ENCODE measurements at regions not wholly inside any gene's neighbourhood (a gene's known extent, or its start where the extent isn't known, plus 50 kb on each side); places are given as distances from the start of the nearest gene placed in this dataset.
"Not testable (repeated sequence)": the region's sequence is repeated elsewhere in the genome, so short reads cannot be mapped to it uniquely, and the experiment has no call there.

GRCh38 chr2:224217233-224217961 lies 178.3 kb upstream of the SERPINE2 start:
- intact Hi-C loops (cut with DNase I): no loop called here

DNA sequence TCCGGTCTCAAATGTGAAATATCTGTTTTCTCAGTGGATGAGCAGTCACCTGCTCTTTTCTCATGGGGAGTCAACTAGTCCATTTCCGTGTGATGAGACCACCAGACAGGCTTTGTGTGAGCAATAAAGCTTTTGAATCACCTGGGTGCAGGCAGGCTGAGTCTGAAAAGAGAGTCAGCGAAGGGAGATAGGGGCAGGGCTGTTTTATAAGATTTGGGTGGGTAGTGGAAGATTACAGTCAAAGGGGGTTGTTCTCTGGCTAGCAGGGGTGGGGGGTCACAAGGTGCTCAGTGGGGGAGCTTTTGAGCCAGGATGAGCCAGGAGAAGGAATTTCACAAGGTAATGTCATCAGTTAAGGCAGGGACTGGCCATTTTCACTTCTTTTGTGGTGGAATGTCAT lies 176.5 kb upstream of the SERPINE2 start:
- intact Hi-C loops (cut with DNase I); DNase-seq (ENCODE audit: low spot score): not testable (repeated sequence)

More at GRCh38 chr2:224217233-224217961, 178.3 kb upstream of the SERPINE2 start:
- DNase-seq (ENCODE audit: low spot score): no peak

GRCh38 chr2:224213396-224213795 lies 174.3 kb upstream of the SERPINE2 start:
- no peak for DNase-seq (ENCODE audit: low spot score)
- intact Hi-C loops (cut with DNase I): no loop called here

DNA sequence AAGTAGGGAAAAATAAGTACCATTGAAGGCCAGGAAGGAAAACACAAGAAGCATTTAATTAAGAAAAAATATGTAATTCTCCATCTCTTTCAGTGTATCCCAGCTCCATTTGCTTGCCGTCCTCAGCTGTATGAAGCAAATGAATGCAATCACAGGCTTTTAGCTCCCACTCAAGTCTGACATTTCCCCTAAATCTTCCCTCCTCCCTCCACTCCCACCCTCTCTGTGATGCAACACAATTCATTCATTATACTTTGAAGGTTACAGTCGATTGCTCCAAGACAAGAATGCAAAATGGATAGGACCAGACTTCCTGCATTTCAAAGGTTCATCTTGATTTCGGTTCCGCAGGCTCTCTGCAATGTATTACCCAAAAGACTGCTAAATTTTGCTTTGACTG lies 172.7 kb upstream of the SERPINE2 start:
- intact Hi-C loops (cut with DNase I): no loop called here
- DNase-seq (ENCODE audit: low spot score): no peak

GRCh38 chr2:224211181-224211480 lies 172.0 kb upstream of the SERPINE2 start:
- intact Hi-C loops (cut with DNase I): no loop called here
- no peak for DNase-seq (ENCODE audit: low spot score)

- DNase-seq (ENCODE audit: low spot score): no peak
- intact Hi-C loops (cut with DNase I): no loop called here
Measured at GRCh38 chr2:224210286-224211180, 171.4 kb upstream of the SERPINE2 start.

DNA sequence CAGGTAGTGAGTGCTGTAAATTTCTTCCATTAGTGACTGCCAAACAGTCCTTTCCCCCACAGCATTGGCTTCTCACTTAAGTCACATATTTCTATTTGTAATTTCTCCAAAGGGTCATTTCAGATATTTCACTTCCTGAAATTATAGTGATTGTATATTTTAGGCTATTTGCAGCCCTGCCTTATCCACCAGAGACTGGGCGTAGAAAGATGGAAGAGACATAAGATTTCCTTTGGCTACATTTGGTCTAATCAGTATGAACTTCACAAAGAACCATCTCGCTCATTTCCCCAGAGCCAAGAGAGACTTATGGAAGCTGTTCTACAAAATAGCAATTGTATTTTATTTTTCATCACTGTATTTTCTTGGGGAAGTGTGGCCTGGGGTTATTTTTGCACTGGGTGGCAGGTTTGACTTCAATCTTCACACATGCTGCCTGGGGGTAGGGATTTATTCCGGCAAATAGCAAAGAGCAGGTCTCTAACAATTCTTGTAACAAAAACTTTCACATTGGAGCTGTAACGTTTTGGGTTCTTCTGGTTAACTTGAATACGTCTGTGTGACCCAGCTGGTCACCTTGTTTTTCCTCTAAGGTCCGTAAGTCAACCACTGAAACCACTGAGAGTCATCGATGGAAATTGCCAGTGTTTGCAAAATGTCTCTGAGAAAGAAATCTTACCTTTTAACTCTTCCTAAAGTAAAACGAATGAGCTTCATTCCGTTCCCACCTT lies 170.6 kb upstream of the SERPINE2 start:
- intact Hi-C loops (cut with DNase I): no loop called here

GRCh38 chr2:224208443-224208842 lies 169.4 kb upstream of the SERPINE2 start:
- intact Hi-C loops (cut with DNase I): no loop called here
- DNase-seq (ENCODE audit: low spot score): no peak

More for the DNA sequence above, 170.6 kb upstream of the SERPINE2 start:
- DNase-seq (ENCODE audit: low spot score): no peak

GRCh38 chr2:224208007-224208406 lies 168.9 kb upstream of the SERPINE2 start:
- DNase-seq (ENCODE audit: low spot score): no peak

GRCh38 chr2:224206816-224207215 lies 167.7 kb upstream of the SERPINE2 start:
- intact Hi-C loops (cut with DNase I): no loop called here

More at GRCh38 chr2:224208007-224208406, 168.9 kb upstream of the SERPINE2 start:
- intact Hi-C loops (cut with DNase I): no loop called here

DNA sequence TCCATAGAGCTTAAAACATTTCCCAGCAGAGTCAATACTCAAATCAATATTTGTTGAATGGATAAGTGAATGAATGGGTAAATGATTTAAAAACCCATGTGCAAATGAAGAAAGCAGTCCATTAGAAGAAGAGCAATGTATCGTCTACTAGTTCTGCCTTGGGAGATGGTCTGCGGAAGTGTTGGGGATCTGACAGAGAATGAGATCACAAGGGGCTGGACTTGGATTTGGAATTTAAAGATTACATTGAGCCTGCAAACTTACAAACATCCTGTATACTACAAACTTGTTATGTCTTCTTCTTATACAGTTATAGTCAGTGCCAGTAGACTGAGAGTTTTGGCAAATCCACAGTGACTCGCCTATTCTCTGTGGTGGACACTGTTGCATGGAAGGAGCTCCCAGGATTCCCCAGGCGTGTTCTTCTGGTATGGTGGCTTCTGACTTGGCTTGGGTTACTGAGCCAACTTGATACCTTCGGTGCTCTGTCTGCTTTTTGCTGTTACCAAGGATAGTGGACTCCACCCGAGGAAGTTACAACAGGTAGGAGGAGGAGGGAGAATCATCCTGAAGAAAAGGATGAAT lies 163.3 kb upstream of the SERPINE2 start:
- no peak for DNase-seq (ENCODE audit: low spot score)
- intact Hi-C loops (cut with DNase I): no loop called here

More at GRCh38 chr2:224206816-224207215, 167.7 kb upstream of the SERPINE2 start:
- no peak for DNase-seq (ENCODE audit: low spot score)

DNA sequence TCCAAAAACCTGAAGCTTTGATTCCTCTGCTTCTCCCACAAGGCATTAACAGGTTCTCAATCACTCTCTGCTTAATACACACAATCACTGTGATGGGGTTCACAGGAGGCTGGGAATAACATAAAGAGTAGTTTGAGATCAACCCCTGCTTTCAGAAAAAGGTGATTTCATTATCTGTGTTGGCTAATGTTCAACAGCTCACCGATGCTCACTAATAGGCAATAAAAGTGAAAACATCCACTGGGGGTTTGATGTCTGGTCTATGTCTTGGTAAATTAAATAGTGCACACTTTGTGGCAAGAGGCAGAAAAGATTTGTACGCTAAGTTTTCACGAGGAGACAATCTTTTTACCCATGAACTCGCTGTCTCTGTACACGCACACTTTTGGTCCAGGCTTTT lies 159.3 kb upstream of the SERPINE2 start:
- no peak for DNase-seq (ENCODE audit: low spot score)
- intact Hi-C loops (cut with DNase I): loop anchor here in 1 of 2 donors (10.0 kb wide), 1 partner anchor 1384 kb away; no protein-coding TSS in a partner anchor

DNA sequence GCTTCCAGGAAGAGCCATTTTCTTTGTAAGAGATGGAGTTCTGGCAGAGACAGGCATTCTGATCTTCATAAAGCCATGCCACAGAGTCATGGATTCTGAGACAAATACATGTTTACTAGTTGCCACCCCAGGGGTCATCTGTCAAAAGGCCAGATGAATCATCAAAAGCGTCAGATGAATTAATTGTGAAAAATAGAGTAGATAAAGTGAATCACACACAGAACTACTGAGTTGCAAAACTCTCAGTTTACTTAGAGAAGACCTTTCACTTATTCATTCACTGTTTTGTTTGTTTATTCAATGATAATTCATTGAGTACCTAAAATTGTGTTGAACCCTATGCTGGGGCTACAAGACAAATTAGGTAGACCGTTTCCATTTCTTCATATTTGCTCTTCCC lies 157.7 kb upstream of the SERPINE2 start:
- DNase-seq (ENCODE audit: low spot score): no peak
- intact Hi-C loops (cut with DNase I): loop anchor here in 1 of 2 donors (10.0 kb wide), 1 partner anchor 1382 kb away; no protein-coding TSS in a partner anchor

DNA sequence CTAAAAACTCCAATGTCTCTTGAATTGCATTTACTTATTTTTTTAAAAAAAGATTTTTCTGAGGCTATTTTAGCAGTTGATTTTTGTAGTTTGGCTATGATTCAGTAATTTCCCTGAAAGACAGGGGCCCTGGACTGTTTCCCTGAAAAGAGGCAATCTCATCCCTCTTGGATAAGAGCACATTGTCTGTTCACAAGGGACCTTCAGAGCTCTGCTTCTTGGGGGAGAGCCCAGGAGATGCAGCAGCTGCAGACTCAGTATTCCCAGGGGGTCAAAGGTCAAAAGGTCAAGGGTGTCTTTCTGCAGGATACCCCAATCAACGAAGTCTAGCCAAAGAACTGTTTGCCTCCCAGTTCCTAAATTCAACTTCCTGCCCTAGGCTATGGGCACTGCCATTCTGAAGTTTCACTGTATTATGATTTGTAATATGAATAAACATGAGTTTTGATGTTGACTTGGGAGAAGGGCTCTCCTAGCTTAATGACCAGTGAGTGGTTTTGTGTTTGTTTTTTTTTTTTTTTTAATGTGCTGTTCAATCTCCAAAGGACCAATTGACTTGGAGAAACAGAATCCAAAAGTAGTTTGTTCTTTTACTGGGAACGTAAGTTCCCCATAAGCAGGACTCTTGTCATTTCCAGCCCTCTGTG lies 157.0 kb upstream of the SERPINE2 start:
- intact Hi-C loops (cut with DNase I): loop anchor here in 1 of 2 donors (10.0 kb wide), 1 partner anchor 1381 kb away; no protein-coding TSS in a partner anchor
- no peak for DNase-seq (ENCODE audit: low spot score)

DNA sequence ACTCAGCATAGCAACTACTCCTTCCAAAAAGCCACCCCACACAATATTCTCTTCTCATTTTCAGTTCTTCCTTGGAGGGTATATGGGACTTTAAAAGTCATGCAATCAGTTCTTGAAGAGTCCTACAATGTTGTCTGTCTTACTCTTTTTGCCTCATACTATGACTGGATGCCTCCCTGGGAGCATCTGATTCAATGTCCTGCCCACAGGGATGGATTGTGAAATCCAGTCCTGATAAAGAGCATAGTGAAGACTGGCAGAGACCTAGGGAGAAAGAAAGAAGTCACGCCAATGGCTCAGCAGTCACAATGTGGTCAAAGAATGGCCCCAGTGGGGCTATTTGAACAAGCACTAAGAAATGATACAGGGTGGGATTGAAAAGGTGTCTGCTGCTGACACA lies 155.1 kb upstream of the SERPINE2 start:
- intact Hi-C loops (cut with DNase I): loop anchor here in 1 of 2 donors (10.0 kb wide), 1 partner anchor 1379 kb away; no protein-coding TSS in a partner anchor
- no peak for DNase-seq (ENCODE audit: low spot score)

GRCh38 chr2:224191465-224191864 lies 152.4 kb upstream of the SERPINE2 start:
- DNase-seq (ENCODE audit: low spot score): no peak
- intact Hi-C loops (cut with DNase I): loop anchor here in 1 of 2 donors (10.0 kb wide), 1 partner anchor 1377 kb away; no protein-coding TSS in a partner anchor

GRCh38 chr2:224190936-224191270 lies 151.8 kb upstream of the SERPINE2 start:
- no peak for DNase-seq (ENCODE audit: low spot score)

GRCh38 chr2:224190234-224190935 lies 151.3 kb upstream of the SERPINE2 start:
- no peak for DNase-seq (ENCODE audit: low spot score)
- intact Hi-C loops (cut with DNase I): loop anchor here in 1 of 2 donors (10.0 kb wide), 1 partner anchor 1376 kb away; no protein-coding TSS in a partner anchor

More at GRCh38 chr2:224190936-224191270, 151.8 kb upstream of the SERPINE2 start:
- intact Hi-C loops (cut with DNase I): loop anchor here in 1 of 2 donors (10.0 kb wide), 1 partner anchor 1376 kb away; no protein-coding TSS in a partner anchor

All from posterior vena cava (tissue), 2 donors.